Neural cell (in vitro differentiated cells): ENCODE measurements at regions not wholly inside any gene's neighbourhood (a gene's known extent, or its start where the extent isn't known, plus 50 kb on each side); places are given as distances from the start of the nearest gene placed in this dataset.

ENCODE experiments used
- H2AFZ ChIP-seq: fragments of 200-600, 300-800 bp; sonication (generic), shearing (Covaris generic); 2 replicates; pipeline ENCODE4 v1.6.0; 2014; ENCODE audit warnings: low read depth, mild to moderate bottlenecking, antibody characterized with exemption, low read length, moderate library complexity
- H3F3A ChIP-seq: fragments of 200-600 bp; shearing (Covaris generic); 2 replicates; pipeline ENCODE4 v1.6.1; 2016; ENCODE audit warnings: mild to moderate bottlenecking, moderate library complexity, mixed read lengths, antibody characterized with exemption, low read length; ENCODE audit not compliant: insufficient read depth, poor library complexity, severe bottlenecking
- H3K27ac ChIP-seq: fragments of 200-600, 300-800 bp; sonication (generic), shearing (Covaris generic); 2 replicates; pipeline ENCODE4 v1.5.1; 2014; ENCODE audit warnings: mild to moderate bottlenecking, low read length, moderate library complexity
- H3K27me3 ChIP-seq: fragments of 300-800, 200-600 bp; sonication (generic), shearing (Covaris generic); 2 replicates; pipeline ENCODE4 v1.6.0; 2014; ENCODE audit warnings: mild to moderate bottlenecking, low read depth, low read length, moderate library complexity; ENCODE audit not compliant: insufficient read depth
- H3K36me3 ChIP-seq: fragments of 300-800, 200-600 bp; sonication (generic), shearing (Covaris generic); 2 replicates; pipeline ENCODE4 v1.5.1; 2014; ENCODE audit warnings: mild to moderate bottlenecking, antibody characterized with exemption, low read length, moderate library complexity; ENCODE audit not compliant: insufficient read depth
- H3K4me2 ChIP-seq: fragments of 300-800, 200-600 bp; sonication (generic), shearing (Covaris generic); 2 replicates; pipeline ENCODE4 v1.6.0; 2014; ENCODE audit warnings: mild to moderate bottlenecking, low read length
- H3K4me3 ChIP-seq: fragments of 300-800, 200-600 bp; sonication (generic), shearing (Covaris generic); 2 replicates; pipeline ENCODE4 v1.5.1; 2014; ENCODE audit warnings: mild to moderate bottlenecking, low read length, moderate library complexity
- H3K79me2 ChIP-seq: fragments of 200-600 bp; shearing (Covaris generic); replicated peaks from 2 replicates; pipeline ENCODE4 v1.6.0; 2014; ENCODE audit warnings: mild to moderate bottlenecking, low read length, moderate library complexity; ENCODE audit not compliant: insufficient read depth
- H3K9ac ChIP-seq: fragments of 300-800, 200-600 bp; sonication (generic), shearing (Covaris generic); 2 replicates; pipeline ENCODE4 v1.6.1; 2016; ENCODE audit warnings: mild to moderate bottlenecking, low read length, mixed read lengths
- H3K9me2 ChIP-seq: fragments of 200-600 bp; shearing (Covaris generic); 2 replicates; pipeline ENCODE4 v1.6.1; 2016; ENCODE audit warnings: mild to moderate bottlenecking, low read length, mixed read lengths; ENCODE audit not compliant: insufficient read depth
- H3K9me3 ChIP-seq: fragments of 200-600, 300-800 bp; sonication (generic), shearing (Covaris generic); 2 replicates; pipeline ENCODE4 v1.6.1; 2016; ENCODE audit warnings: mild to moderate bottlenecking, mixed run types, low read length, moderate library complexity, mixed read lengths
- H4K20me1 ChIP-seq: fragments of 200-600 bp; shearing (Covaris generic); 2 replicates; pipeline ENCODE4 v1.6.1; 2016; ENCODE audit warnings: mild to moderate bottlenecking, mixed run types; ENCODE audit not compliant: insufficient read depth
- CTCF ChIP-seq: fragments of 450-650 bp; IDR thresholded peaks from 2 replicates; pipeline ENCODE4 v1.5.1; 2014; ENCODE audit warnings: antibody characterized with exemption, mild to moderate bottlenecking, moderate library complexity; ENCODE audit not compliant: poor library complexity, severe bottlenecking
- EP300 ChIP-seq: fragments of 450-650 bp; conservative IDR thresholded peaks from 2 replicates; pipeline ENCODE4 v1.6.1; 2014; ENCODE audit warnings: antibody characterized with exemption, mild to moderate bottlenecking, moderate library complexity; ENCODE audit not compliant: poor library complexity, severe bottlenecking
- EZH2 ChIP-seq: fragments of 200-600, 300-800 bp; shearing (Covaris generic), sonication (generic); IDR thresholded peaks from 2 replicates; pipeline ENCODE4 v1.6.1; 2014; ENCODE audit warnings: antibody characterized with exemption, low read length, borderline replicate concordance, mild to moderate bottlenecking; ENCODE audit not compliant: insufficient read depth, poor library complexity, severe bottlenecking
- MXI1 ChIP-seq: fragments of 450-650 bp; conservative IDR thresholded peaks from 2 replicates; pipeline ENCODE4 v1.6.1; 2014; ENCODE audit warnings: antibody characterized with exemption, mild to moderate bottlenecking; ENCODE audit not compliant: poor library complexity, severe bottlenecking
- POLR2AphosphoS5 ChIP-seq: IDR thresholded peaks from 2 replicates; pipeline ENCODE4 v1.6.1; 2012
- RAD21 ChIP-seq: fragments of 450-650 bp; conservative IDR thresholded peaks from 2 replicates; pipeline ENCODE4 v1.6.1; 2014; ENCODE audit warnings: antibody characterized with exemption, mild to moderate bottlenecking, moderate library complexity
- REST ChIP-seq: IDR thresholded peaks from 2 replicates; pipeline ENCODE4 v1.6.1; 2012; ENCODE audit warnings: borderline replicate concordance
- SMC3 ChIP-seq: fragments of 450-650 bp; conservative IDR thresholded peaks from 2 replicates; pipeline ENCODE4 v1.6.1; 2014; ENCODE audit warnings: antibody characterized with exemption, mild to moderate bottlenecking, moderate library complexity; ENCODE audit not compliant: poor library complexity
- TAF1 ChIP-seq: IDR thresholded peaks from 2 replicates; pipeline ENCODE4 v1.6.1; 2012; ENCODE audit warnings: low read depth

- Histone ChIP-seq H3K27me3 (no peaks in the 10 kb centered on the region), H3K27ac (no peak overlapping the region), H3K9me3 (no peaks in the 10 kb centered on the region), H2AFZ (no peak overlapping the region), H3K4me3 (no peak overlapping the region), H3K9me2 (no peaks in the 10 kb centered on the region), H4K20me1 (no peaks in the 10 kb centered on the region), H3K79me2 (no peaks in the 10 kb centered on the region), H3K36me3 (no peaks in the 10 kb centered on the region), H3K4me2 (no peak overlapping the region), H3K9ac (no peak overlapping the region), H3F3A (no peaks in the 10 kb centered on the region)
- TF ChIP-seq RAD21 (no peak), CTCF (no peak), EZH2 (no peak), POLR2AphosphoS5 (no peak)
These were observed 438.3 kb upstream of the MDGA2 start for GRCh38 chr14:48113713-48114112.

GRCh38 chr14:48111151-48111550 is 435.7 kb upstream of the MDGA2 start:
- Histone ChIP-seq H2AFZ (no peak overlapping the region), H4K20me1 (no peaks in the 10 kb centered on the region), H3K9me2 (no peaks in the 10 kb centered on the region), H3K4me2 (no peak overlapping the region), H3K27me3 (no peaks in the 10 kb centered on the region), H3K9me3 (no peaks in the 10 kb centered on the region), H3K4me3 (no peak overlapping the region), H3K79me2 (no peaks in the 10 kb centered on the region), H3K36me3 (no peaks in the 10 kb centered on the region), H3K9ac (no peak overlapping the region), H3K27ac (no peak overlapping the region), H3F3A (no peaks in the 10 kb centered on the region)
- TF ChIP-seq CTCF = no peak
- TF ChIP-seq EZH2 = no peak
- TF ChIP-seq SMC3 = no peak
- no peak for TF ChIP-seq MXI1
- TF ChIP-seq REST = no peak
- no peak for TF ChIP-seq EP300
- TF ChIP-seq RAD21 = no peak
- no peak for TF ChIP-seq POLR2AphosphoS5
- no peak for TF ChIP-seq TAF1
